GM23248 (cell line): ENCODE measurements at regions not wholly inside any gene's neighbourhood (a gene's known extent, or its start where the extent isn't known, plus 50 kb on each side); places are given as distances from the start of the nearest gene placed in this dataset.

Source experiments
- DNase-seq: peaks from one replicate; pipeline ENCODE4 v3.0.0-alpha.2; 2015
- H2AFZ ChIP-seq: fragments of 200-600 bp; sonication (generic); 2 replicates; pipeline ENCODE4 v1.6.1; 2016; ENCODE audit warnings: antibody characterized with exemption
- H3F3A ChIP-seq: fragments of 200-600 bp; sonication (generic); 2 replicates; pipeline ENCODE4 v1.6.1; 2016; ENCODE audit warnings: mild to moderate bottlenecking, antibody characterized with exemption, mixed run types; ENCODE audit not compliant: insufficient read depth
- H3K27ac ChIP-seq: fragments of 200-600 bp; sonication (generic); 2 replicates; pipeline ENCODE4 v1.5.1; 2016; ENCODE audit warnings: mild to moderate bottlenecking
- H3K27me3 ChIP-seq: fragments of 200-600 bp; sonication (generic); replicated peaks from 2 replicates; pipeline ENCODE4 v1.6.1; 2016; ENCODE audit warnings: mild to moderate bottlenecking; ENCODE audit not compliant: insufficient read depth
- H3K36me3 ChIP-seq: fragments of 200-600 bp; sonication (generic); 2 replicates; pipeline ENCODE4 v1.6.1; 2016; ENCODE audit warnings: low read depth, mild to moderate bottlenecking
- H3K4me1 ChIP-seq: fragments of 200-600 bp; sonication (generic); 2 replicates; pipeline ENCODE4 v1.6.1; 2016; ENCODE audit warnings: mild to moderate bottlenecking; ENCODE audit not compliant: insufficient read depth
- H3K4me2 ChIP-seq: fragments of 200-600 bp; sonication (generic); one replicate; pipeline ENCODE4 v1.6.1; 2016; ENCODE audit warnings: mild to moderate bottlenecking; ENCODE audit not compliant: unreplicated experiment
- H3K4me3 ChIP-seq: fragments of 200-600 bp; sonication (generic); 2 replicates; pipeline ENCODE4 v1.5.1; 2016; ENCODE audit warnings: mild to moderate bottlenecking
- H3K79me2 ChIP-seq: fragments of 200-600 bp; sonication (generic); 2 replicates; pipeline ENCODE4 v1.6.1; 2016; ENCODE audit warnings: mild to moderate bottlenecking; ENCODE audit not compliant: insufficient read depth
- H3K9ac ChIP-seq: fragments of 200-600 bp; sonication (generic); 2 replicates; pipeline ENCODE4 v1.6.1; 2016; ENCODE audit warnings: mild to moderate bottlenecking
- H3K9me2 ChIP-seq: fragments of 200-600 bp; sonication (generic); 2 replicates; pipeline ENCODE4 v1.6.1; 2016; ENCODE audit warnings: mixed run types, mild to moderate bottlenecking, moderate library complexity; ENCODE audit not compliant: insufficient read depth
- H3K9me3 ChIP-seq: fragments of 200-600 bp; sonication (generic); one replicate; pipeline ENCODE4 v1.6.1; 2017; ENCODE audit warnings: low read depth
- H4K20me1 ChIP-seq: fragments of 200-600 bp; sonication (generic); 2 replicates; pipeline ENCODE4 v1.6.0; 2016; ENCODE audit not compliant: insufficient read depth
- EZH2 ChIP-seq: fragments of 200-600 bp; sonication (generic); IDR thresholded peaks from 2 replicates; pipeline ENCODE4 v1.6.1; 2018; ENCODE audit warnings: antibody characterized with exemption, mild to moderate bottlenecking; ENCODE audit not compliant: insufficient read depth, poor library complexity, severe bottlenecking
- EZH2phosphoT487 ChIP-seq: fragments of 200-600 bp; sonication (generic); IDR thresholded peaks from 2 replicates; pipeline ENCODE4 v1.6.1; 2018; ENCODE audit warnings: antibody characterized with exemption, moderate library complexity, mild to moderate bottlenecking, low read depth; ENCODE audit not compliant: insufficient read depth
- WGBS, 2 experiments: methylation state at CpG; one replicate each; pipeline ENCODE4 v1.1.6; 2015 to 2017; ENCODE audit warnings: low lambda C conversion rate in 2 of 2, low coverage in 1 of 2; ENCODE audit errors: missing lambda C conversion rate in 2 of 2; 5-methylcytosine and 5-hydroxymethylcytosine counted together
- in situ Hi-C: fragments of 300-500 bp; cut with MboI; formaldehyde crosslinking; loops from 2 replicates; pipeline ENCODE4 v1.15.0; 2020

- Histone ChIP-seq H3K4me1 (no peaks in the 10 kb centered on the region), H3F3A (no peaks in the 10 kb centered on the region), H3K9me2 (no peaks in the 10 kb centered on the region), H3K9me3 (no peaks in the 10 kb centered on the region), H3K27ac (no peak overlapping the region), H3K36me3 (no peaks in the 10 kb centered on the region), H3K4me3 (no peak overlapping the region), H3K27me3 (no peaks in the 10 kb centered on the region), H3K9ac (no peak overlapping the region), H2AFZ (peak overlapping the region; percentile 58), H3K79me2 (no peaks in the 10 kb centered on the region), H4K20me1 (no peaks in the 10 kb centered on the region), H3K4me2 (no peak overlapping the region)
- in situ Hi-C loops, result loop anchor here (10.0 kb wide), 1 partner anchor 148 kb away; no protein-coding TSS in a partner anchor
- TF ChIP-seq EZH2phosphoT487 (no peak), EZH2 (no peak)
- WGBS, 2 experiments, result 56 to 59% methylated on average over 5 of the region's 5 CpGs
- DNase-seq, result peak; percentile 79
Measured at GRCh38 chr3:99172736-99173657, 271.5 kb upstream of the DCBLD2 start.

- Histone ChIP-seq H3K4me2 (no peak overlapping the region), H3F3A (0 out of 2 replicates have a peak, but pooled peaks cover 2% of the 10 kb centered on the region), H3K9ac (no peak overlapping the region), H3K9me3 (no peaks in the 10 kb centered on the region), H3K27me3 (no peaks in the 10 kb centered on the region), H3K27ac (no peak overlapping the region), H3K79me2 (no peaks in the 10 kb centered on the region), H3K36me3 (no peaks in the 10 kb centered on the region), H3K4me3 (no peak overlapping the region), H3K9me2 (no peaks in the 10 kb centered on the region), H4K20me1 (no peaks in the 10 kb centered on the region), H3K4me1 (peaks cover 5% of the 10 kb centered on the region), H2AFZ (no peak overlapping the region)
- WGBS, 2 experiments, result 97 to 98% methylated on average over 4 of the region's 4 CpGs
- no peak for DNase-seq
- TF ChIP-seq EZH2phosphoT487 (no peak), EZH2 (no peak)
- in situ Hi-C loops, result loop anchor here (10.0 kb wide), 1 partner anchor 147 kb away; no protein-coding TSS in a partner anchor
Measured at GRCh38 chr3:99171800-99172199, 270.3 kb upstream of the DCBLD2 start.

GRCh38 chr3:99170867-99171517 lies 269.5 kb upstream of the DCBLD2 start:
- Histone ChIP-seq H3K27ac (no peak overlapping the region), H3K9me3 (no peaks in the 10 kb centered on the region), H3K9ac (no peak overlapping the region), H3K4me3 (no peak overlapping the region), H3K79me2 (no peaks in the 10 kb centered on the region), H3F3A (0 out of 2 replicates have a peak, but pooled peaks cover 7% of the 10 kb centered on the region), H3K9me2 (no peaks in the 10 kb centered on the region), H2AFZ (no peak overlapping the region), H3K36me3 (no peaks in the 10 kb centered on the region), H3K4me1 (peaks cover 9% of the 10 kb centered on the region), H4K20me1 (no peaks in the 10 kb centered on the region), H3K4me2 (no peak overlapping the region), H3K27me3 (no peaks in the 10 kb centered on the region)
- TF ChIP-seq EZH2phosphoT487 (no peak), EZH2 (no peak)
- 94 to 95% methylated on average over 6 of the region's 6 CpGs for WGBS, 2 experiments
- DNase-seq, result no peak
- in situ Hi-C loops, result loop anchor here (10.0 kb wide), 1 partner anchor 146 kb away; no protein-coding TSS in a partner anchor

DNA sequence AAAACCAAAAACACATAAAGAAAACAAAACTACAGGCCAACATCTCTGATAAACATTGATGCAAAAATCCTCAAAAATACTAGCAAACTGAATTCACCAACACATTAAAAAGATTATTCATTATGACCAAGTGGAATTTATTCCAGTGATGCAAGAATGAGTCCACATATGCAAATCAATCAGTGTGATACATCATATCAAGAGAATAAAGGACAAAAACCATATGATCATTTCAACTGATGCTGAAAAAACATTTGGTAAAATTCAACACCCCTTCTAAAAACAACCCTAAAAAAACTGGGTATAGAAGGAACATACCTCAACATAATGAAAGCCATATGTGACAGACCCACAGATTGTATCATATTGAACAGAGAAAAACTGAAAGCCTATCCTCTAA lies 265.6 kb upstream of the DCBLD2 start:
- Histone ChIP-seq H4K20me1 (no peaks in the 10 kb centered on the region), H3K9ac (no peak overlapping the region), H3K4me3 (no peak overlapping the region), H2AFZ (peak overlapping the region; percentile 4; the same call in 1 of the 2 replicates), H3K79me2 (no peaks in the 10 kb centered on the region), H3K4me2 (no peak overlapping the region), H3K36me3 (no peaks in the 10 kb centered on the region), H3F3A (0 out of 2 replicates have a peak, but pooled peaks cover 7% of the 10 kb centered on the region), H3K27me3 (no peaks in the 10 kb centered on the region), H3K4me1 (peaks cover 9% of the 10 kb centered on the region), H3K9me3 (no peaks in the 10 kb centered on the region), H3K27ac (no peak overlapping the region), H3K9me2 (no peaks in the 10 kb centered on the region)
- DNase-seq, result peak; percentile 51
- TF ChIP-seq EZH2 (no peak), EZH2phosphoT487 (no peak)
- in situ Hi-C loops, result no loop called here
